Subcutaneous abdominal adipose tissue (tissue), 5 donors: ENCODE measurements at regions not wholly inside any gene's neighbourhood (a gene's known extent, or its start where the extent isn't known, plus 50 kb on each side); places are given as distances from the start of the nearest gene placed in this dataset.
"Not testable (repeated sequence)": the region's sequence is repeated elsewhere in the genome, so short reads cannot be mapped to it uniquely, and the experiment has no call there.

Experiments
- H3K27ac ChIP-seq: one replicate; pipeline ENCODE4 v1.7.0; 2013; ENCODE audit warnings: low read depth, mild to moderate bottlenecking, inconsistent platforms, low read length, moderate library complexity
- H3K27me3 ChIP-seq, 5 donors: one replicate each; pipeline ENCODE4 v1.7.0; 2013; ENCODE audit warnings: low read length in 5 of 5, inconsistent platforms in 1 of 5; ENCODE audit not compliant: control insufficient read depth in 5 of 5, insufficient read depth in 4 of 5
- H3K36me3 ChIP-seq, 5 donors: one replicate each; pipeline ENCODE4 v1.7.0; 2013; ENCODE audit warnings: low read length in 5 of 5; ENCODE audit not compliant: control insufficient read depth in 5 of 5, insufficient read depth in 5 of 5
- H3K4me1 ChIP-seq, 5 donors: one replicate each; pipeline ENCODE4 v1.7.0; 2013; ENCODE audit warnings: low read length in 5 of 5, mild to moderate bottlenecking in 3 of 5, moderate library complexity in 1 of 5; ENCODE audit not compliant: control insufficient read depth in 5 of 5, insufficient read depth in 5 of 5
- H3K4me3 ChIP-seq, 5 donors: one replicate each; pipeline ENCODE4 v1.7.0; 2013; ENCODE audit warnings: low read length in 5 of 5, low read depth in 1 of 5
- H3K9ac ChIP-seq, 5 donors: one replicate each; pipeline ENCODE4 v1.7.0; 2013; ENCODE audit warnings: low read length in 5 of 5, mild to moderate bottlenecking in 4 of 5, moderate library complexity in 3 of 5
- H3K9me3 ChIP-seq, 5 donors: one replicate each; pipeline ENCODE4 v1.7.0; 2013; ENCODE audit warnings: low read length in 5 of 5; ENCODE audit not compliant: control insufficient read depth in 5 of 5
- donor health status: healthy.
- donor health status: healthy.
- donor health status: healthy.
- donor health status: healthy.
- donor health status: healthy.

DNA sequence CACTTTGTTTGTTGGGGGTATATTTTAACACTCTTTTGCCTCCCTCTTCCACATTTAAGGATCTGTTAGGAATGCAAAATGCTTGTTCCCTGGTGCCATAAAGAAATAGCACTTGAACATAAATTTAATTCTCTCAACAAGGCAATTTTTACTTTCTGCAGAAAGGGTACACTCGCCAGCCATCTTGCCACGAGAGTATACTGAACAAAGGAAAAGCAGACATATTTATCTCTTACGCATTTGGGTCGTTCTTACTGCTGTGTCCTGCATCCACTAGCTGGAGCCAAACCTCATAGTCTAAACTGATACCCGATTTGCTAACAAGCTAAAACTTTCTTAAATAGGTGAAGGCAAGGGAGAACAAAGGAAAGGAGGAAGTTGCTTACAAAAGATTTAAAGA is 129.5 kb downstream of the B3GNT2 start:
- H3K9ac ChIP-seq = no peak overlapping the region
- H3K36me3 ChIP-seq = no peaks in the 10 kb centered on the region
- no peaks in the 10 kb centered on the region for H3K27me3 ChIP-seq
- peaks cover 0 to 5% (median 0%) of the 10 kb centered on the region in 5 donors for H3K9me3 ChIP-seq
- H3K4me3 ChIP-seq = no peak overlapping the region
- no peaks in the 10 kb centered on the region for H3K4me1 ChIP-seq
- H3K27ac ChIP-seq = no peak overlapping the region

GRCh38 chr2:62321380-62322289 is 125.7 kb downstream of the B3GNT2 start:
- no peaks in the 10 kb centered on the region for H3K4me1 ChIP-seq
- H3K36me3 ChIP-seq = no peaks in the 10 kb centered on the region
- no peak overlapping the region for H3K4me3 ChIP-seq
- H3K27ac ChIP-seq = no peak overlapping the region
- peaks cover 0 to 5% (median 0%) of the 10 kb centered on the region in 5 donors for H3K9me3 ChIP-seq
- H3K9ac ChIP-seq = no peak overlapping the region
- H3K27me3 ChIP-seq = no peaks in the 10 kb centered on the region

- no peak overlapping the region for H3K4me3 ChIP-seq
- H3K27ac ChIP-seq = no peak overlapping the region
- no peaks in the 10 kb centered on the region for H3K4me1 ChIP-seq
- H3K36me3 ChIP-seq = no peaks in the 10 kb centered on the region
- no peak overlapping the region for H3K9ac ChIP-seq
- no peaks in the 10 kb centered on the region for H3K27me3 ChIP-seq
- peaks cover 0 to 5% (median 0%) of the 10 kb centered on the region in 5 donors for H3K9me3 ChIP-seq
Measured at GRCh38 chr2:62320657-62321357, 124.9 kb downstream of the B3GNT2 start.

GRCh38 chr2:62320137-62320536 is 124.2 kb downstream of the B3GNT2 start:
- not testable (repeated sequence) for H3K36me3 ChIP-seq

DNA sequence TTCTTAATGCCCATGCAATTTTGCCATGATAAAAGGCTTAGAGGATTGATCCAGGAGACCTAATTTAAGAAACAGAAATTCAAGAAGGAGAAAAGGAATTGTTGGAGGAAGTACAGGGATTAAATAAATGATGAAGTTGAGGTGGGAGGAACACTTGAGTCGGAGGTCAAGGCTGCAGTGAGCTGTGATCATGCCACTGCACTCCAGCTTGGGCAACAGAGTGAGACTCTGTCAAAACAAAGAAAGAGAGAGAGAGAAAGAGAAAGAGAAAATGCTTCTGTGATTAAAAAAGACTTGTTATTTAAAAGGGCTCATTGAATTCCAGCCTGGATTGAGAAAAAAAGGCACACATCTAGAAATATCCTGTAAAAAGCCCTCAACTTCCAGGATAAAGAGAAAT is 123.2 kb downstream of the B3GNT2 start:
- H3K27me3 ChIP-seq = no peaks in the 10 kb centered on the region
- no peaks in the 10 kb centered on the region for H3K36me3 ChIP-seq
- H3K4me3 ChIP-seq = no peak overlapping the region
- H3K4me1 ChIP-seq = no peaks in the 10 kb centered on the region
- no peak overlapping the region for H3K27ac ChIP-seq
- no peak overlapping the region for H3K9ac ChIP-seq
- H3K9me3 ChIP-seq = no peaks in the 10 kb centered on the region

More at GRCh38 chr2:62320137-62320536, 124.2 kb downstream of the B3GNT2 start:
- not testable (repeated sequence) for H3K27me3 ChIP-seq, H3K27ac ChIP-seq, H3K4me3 ChIP-seq, H3K9ac ChIP-seq, H3K4me1 ChIP-seq, H3K9me3 ChIP-seq

DNA sequence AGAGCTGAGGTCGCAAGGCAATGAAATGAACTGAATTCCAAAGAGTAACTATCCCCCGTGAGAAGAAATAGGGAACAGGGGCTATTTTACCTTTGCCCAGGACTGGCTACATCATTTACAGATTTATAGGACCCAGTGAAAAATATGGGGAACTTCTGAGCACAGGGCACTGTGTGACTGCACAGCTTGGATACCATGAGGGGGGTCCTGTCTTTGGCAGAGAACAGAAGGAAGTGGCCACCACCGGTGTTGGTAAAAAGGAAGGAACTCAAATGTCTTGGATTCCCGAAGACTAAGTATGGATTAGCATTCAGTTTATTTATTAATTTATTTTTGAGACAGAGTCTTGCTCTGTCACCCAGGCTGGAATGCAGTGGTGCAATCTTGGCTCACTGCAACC is 119.6 kb downstream of the B3GNT2 start:
- no peaks in the 10 kb centered on the region for H3K9me3 ChIP-seq
- H3K4me1 ChIP-seq = no peaks in the 10 kb centered on the region

GRCh38 chr2:62314291-62314690 is 118.4 kb downstream of the B3GNT2 start:
- Histone ChIP-seq H3K4me1 (peaks cover 0 to 10% (median 6%) of the 10 kb centered on the region in 5 donors), H3K4me3 (no peak overlapping the region), H3K27ac (no peak overlapping the region), H3K9me3 (no peaks in the 10 kb centered on the region), H3K27me3 (no peaks in the 10 kb centered on the region), H3K9ac (no peak overlapping the region), H3K36me3 (no peaks in the 10 kb centered on the region)

More for the DNA sequence above, 119.6 kb downstream of the B3GNT2 start:
- no peaks in the 10 kb centered on the region for H3K36me3 ChIP-seq
- H3K9ac ChIP-seq = no peak overlapping the region
- H3K27ac ChIP-seq = no peak overlapping the region
- H3K27me3 ChIP-seq = no peaks in the 10 kb centered on the region
- no peak overlapping the region for H3K4me3 ChIP-seq

GRCh38 chr2:62313449-62314227 is 117.7 kb downstream of the B3GNT2 start:
- Histone ChIP-seq H3K4me1 (peaks cover 0 to 13% (median 8%) of the 10 kb centered on the region in 5 donors), H3K9me3 (no peaks in the 10 kb centered on the region), H3K27ac (no peak overlapping the region), H3K27me3 (no peaks in the 10 kb centered on the region), H3K9ac (no peak overlapping the region), H3K4me3 (no peak overlapping the region), H3K36me3 (no peaks in the 10 kb centered on the region)

GRCh38 chr2:62309465-62310091 is 113.7 kb downstream of the B3GNT2 start:
- Histone ChIP-seq H3K27me3 (no peaks in the 10 kb centered on the region), H3K9me3 (no peaks in the 10 kb centered on the region), H3K9ac (no peak overlapping the region), H3K4me1 (peaks cover 0 to 42% (median 14%) of the 10 kb centered on the region in 5 donors), H3K27ac (no peak overlapping the region), H3K36me3 (no peaks in the 10 kb centered on the region), H3K4me3 (peak overlapping the region; percentile 14 to 50 (median 38))
